HG03520 (cell line): ENCODE measurements at regions not wholly inside any gene's neighbourhood (a gene's known extent, or its start where the extent isn't known, plus 50 kb on each side); places are given as distances from the start of the nearest gene placed in this dataset.
"Not testable (repeated sequence)": the region's sequence is repeated elsewhere in the genome, so short reads cannot be mapped to it uniquely, and the experiment has no call there.

Experiments used
- ATAC-seq: cut with Tn5 transposase; IDR thresholded peaks from one replicate; pipeline ENCODE4 v1.9.1; 2021; ENCODE audit warnings: mild to moderate bottlenecking, moderate library complexity; ENCODE audit not compliant: unreplicated experiment

GRCh38 chr2:67895227-67895941, 167.4 kb downstream of the C1D start:
- no peak for ATAC-seq

- no peak for ATAC-seq
These were observed 166.7 kb downstream of the C1D start for GRCh38 chr2:67896076-67896475.

- ATAC-seq: no peak
These were observed 166.3 kb downstream of the C1D start for GRCh38 chr2:67896476-67896875.

GRCh38 chr2:67898595-67898994, 164.2 kb downstream of the C1D start:
- no peak for ATAC-seq

- no peak for ATAC-seq
These were observed 163.6 kb downstream of the C1D start for GRCh38 chr2:67899187-67899586.

GRCh38 chr2:67900826-67901225, 162.0 kb downstream of the C1D start:
- no peak for ATAC-seq

- ATAC-seq: no peak
These were observed 158.2 kb downstream of the C1D start for GRCh38 chr2:67904566-67904965.

- ATAC-seq: no peak
These were observed 157.8 kb downstream of the C1D start for GRCh38 chr2:67904966-67905365.

- ATAC-seq: not testable (repeated sequence)
These were observed 156.3 kb downstream of the C1D start for GRCh38 chr2:67906547-67906946.

- no peak for ATAC-seq
These were observed 145.3 kb downstream of the C1D start for GRCh38 chr2:67917332-67918054.

- no peak for ATAC-seq
These were observed 144.3 kb downstream of the C1D start for GRCh38 chr2:67918471-67918870.

GRCh38 chr2:67919490-67919889, 143.3 kb downstream of the C1D start:
- no peak for ATAC-seq

GRCh38 chr2:67922080-67922785, 140.6 kb downstream of the C1D start:
- ATAC-seq: no peak

- ATAC-seq: no peak
These were observed 139.1 kb downstream of the C1D start for GRCh38 chr2:67923696-67924095.

- no peak for ATAC-seq
These were observed 135.3 kb downstream of the C1D start for GRCh38 chr2:67927501-67927900.

GRCh38 chr2:67930156-67930555, 132.6 kb downstream of the C1D start:
- ATAC-seq: no peak

- no peak for ATAC-seq
These were observed 125.8 kb downstream of the C1D start for GRCh38 chr2:67936969-67937368.

- ATAC-seq: no peak
These were observed 124.8 kb downstream of the C1D start for GRCh38 chr2:67938053-67938452.

- no peak for ATAC-seq
These were observed 117.7 kb downstream of the C1D start for GRCh38 chr2:67945056-67945455.

GRCh38 chr2:67945940-67946339, 116.9 kb downstream of the C1D start:
- ATAC-seq: no peak

GRCh38 chr2:67948057-67948456, 114.7 kb downstream of the C1D start:
- ATAC-seq: no peak

- no peak for ATAC-seq
These were observed 114.3 kb downstream of the C1D start for GRCh38 chr2:67948506-67948905.
